GM23338 (cell line): ENCODE measurements at regions not wholly inside any gene's neighbourhood (a gene's known extent, or its start where the extent isn't known, plus 50 kb on each side); places are given as distances from the start of the nearest gene placed in this dataset.

ENCODE experiments used
- ATAC-seq: fragments of 200-7000 bp; cut with Tn5 transposase; 3 replicates; pipeline ENCODE4 v1.9.1; 2020
- DNase-seq: peaks from one replicate; pipeline ENCODE4 v3.0.0-alpha.2; 2015; ENCODE audit warnings: low spot score
- H2AFZ ChIP-seq: fragments of 200-600 bp; sonication (generic); 2 replicates; pipeline ENCODE4 v1.8.0; 2016; ENCODE audit warnings: antibody characterized with exemption, mild to moderate bottlenecking, moderate library complexity
- H3F3A ChIP-seq: fragments of 200-600 bp; sonication (generic); replicated peaks from 2 replicates; pipeline ENCODE4 v1.8.0; 2017; ENCODE audit warnings: antibody characterized with exemption, mixed run types, low read depth
- H3K27ac ChIP-seq: fragments of 200-600 bp; sonication (generic); 2 replicates; pipeline ENCODE4 v1.6.1; 2016; ENCODE audit warnings: low read depth
- H3K27me3 ChIP-seq: fragments of 200-600 bp; sonication (generic); 2 replicates; pipeline ENCODE4 v1.8.0; 2016; ENCODE audit warnings: mild to moderate bottlenecking, mixed run types, moderate library complexity; ENCODE audit not compliant: insufficient read depth
- H3K36me3 ChIP-seq: fragments of 200-600 bp; sonication (generic); 2 replicates; pipeline ENCODE4 v1.8.0; 2016; ENCODE audit warnings: mild to moderate bottlenecking; ENCODE audit not compliant: insufficient read depth
- H3K4me1 ChIP-seq: fragments of 200-600 bp; sonication (generic); 2 replicates; pipeline ENCODE4 v1.8.0; 2016; ENCODE audit warnings: mild to moderate bottlenecking, moderate library complexity; ENCODE audit not compliant: insufficient read depth
- H3K4me2 ChIP-seq: fragments of 200-600 bp; sonication (generic); 2 replicates; pipeline ENCODE4 v1.7.1; 2017; ENCODE audit warnings: mixed run types
- H3K4me3 ChIP-seq: fragments of 200-600 bp; sonication (generic); 2 replicates; pipeline ENCODE4 v1.6.1; 2016; ENCODE audit warnings: mixed run types
- H3K79me2 ChIP-seq: fragments of 200-600 bp; sonication (generic); replicated peaks from 2 replicates; pipeline ENCODE4 v1.8.0; 2017; ENCODE audit warnings: mild to moderate bottlenecking; ENCODE audit not compliant: insufficient read depth
- H3K9me2 ChIP-seq: fragments of 200-600 bp; sonication (generic); 2 replicates; pipeline ENCODE4 v1.8.0; 2017; ENCODE audit not compliant: insufficient read depth
- H4K20me1 ChIP-seq: fragments of 200-600 bp; sonication (generic); replicated peaks from 2 replicates; pipeline ENCODE4 v1.8.0; 2017; ENCODE audit warnings: mild to moderate bottlenecking; ENCODE audit not compliant: insufficient read depth
- H3K27ac Mint-ChIP-seq: 2 replicates; pipeline ENCODE4 v1.8.0; 2020; ENCODE audit warnings: inconsistent platforms, mild to moderate bottlenecking, moderate library complexity, mixed read lengths
- H3K27me3 Mint-ChIP-seq: 3 replicates; pipeline ENCODE4 v1.8.0; 2022; ENCODE audit warnings: low read depth, mild to moderate bottlenecking, moderate library complexity, mixed read lengths, inconsistent platforms; ENCODE audit not compliant: insufficient read depth, poor library complexity
- H3K36me3 Mint-ChIP-seq: 3 replicates; pipeline ENCODE4 v1.8.0; 2021; ENCODE audit warnings: low read depth, mild to moderate bottlenecking, inconsistent platforms, moderate library complexity, mixed read lengths
- H3K4me1 Mint-ChIP-seq: 3 replicates; pipeline ENCODE4 v1.8.0; 2020; ENCODE audit warnings: mild to moderate bottlenecking, inconsistent platforms, mixed read lengths
- H3K4me3 Mint-ChIP-seq: 3 replicates; pipeline ENCODE4 v1.8.0; 2021; ENCODE audit warnings: moderate library complexity, mild to moderate bottlenecking, inconsistent platforms, mixed read lengths
- H3K9me3 Mint-ChIP-seq: 3 replicates; pipeline ENCODE4 v1.8.0; 2020; ENCODE audit warnings: moderate library complexity, mild to moderate bottlenecking, inconsistent platforms, mixed read lengths
- CREB1 ChIP-seq: fragments of 250-450 bp; sonication (Bioruptor Pico); IDR thresholded peaks from 2 replicates; pipeline ENCODE4 v1.5.0; 2020; ENCODE audit warnings: low read depth, mild to moderate bottlenecking, moderate library complexity
- EZH2 ChIP-seq: fragments of 200-600 bp; sonication (generic); IDR thresholded peaks from one replicate; pipeline ENCODE4 v1.8.0; 2017; ENCODE audit warnings: antibody characterized with exemption, mild to moderate bottlenecking, low read depth; ENCODE audit not compliant: unreplicated experiment
- EZH2phosphoT487 ChIP-seq: fragments of 200-600 bp; sonication (generic); IDR thresholded peaks from one replicate; pipeline ENCODE4 v1.8.1; 2018; ENCODE audit warnings: antibody characterized with exemption; ENCODE audit not compliant: unreplicated experiment
- JUNB ChIP-seq: IDR thresholded peaks from one replicate; pipeline ENCODE4 v1.6.1; 2016; ENCODE audit warnings: antibody characterized with exemption; ENCODE audit not compliant: unreplicated experiment
- NANOG ChIP-seq: IDR thresholded peaks from 2 replicates; pipeline ENCODE4 v1.6.1; 2016; ENCODE audit warnings: antibody characterized with exemption, borderline replicate concordance
- POLR2AphosphoS5 ChIP-seq: IDR thresholded peaks from 2 replicates; pipeline ENCODE4 v1.6.1; 2016; ENCODE audit warnings: antibody characterized with exemption, low read depth
- STAT1 ChIP-seq: IDR thresholded peaks from one replicate; pipeline ENCODE4 v1.6.1; 2016; ENCODE audit warnings: antibody characterized with exemption; ENCODE audit not compliant: unreplicated experiment
- ZNF114 ChIP-seq: fragments of 250-450 bp; sonication (Bioruptor Pico); IDR thresholded peaks from 2 replicates; pipeline ENCODE4 v1.5.0; 2020; ENCODE audit warnings: mild to moderate bottlenecking, moderate library complexity
- ZNF331 ChIP-seq: fragments of 250-450 bp; sonication (Bioruptor Pico); IDR thresholded peaks from 2 replicates; pipeline ENCODE4 v1.5.0; 2020; ENCODE audit warnings: low read depth, mild to moderate bottlenecking, moderate library complexity
- TF ChIP-seq, protein P1 (sequence below), 2 experiments: fragments of 200-600 bp in 1 of 2; sonication (generic) in 1 of 2; conservative IDR thresholded peaks; 2 replicates each; pipeline versions ENCODE4 v1.5.1 to v1.6.1; 2016 to 2017; ENCODE audit warnings: antibody characterized with exemption in 2 of 2, low read depth in 2 of 2, mild to moderate bottlenecking in 2 of 2, moderate library complexity in 1 of 2
- TF ChIP-seq, protein P2 (sequence below): IDR thresholded peaks from one replicate; pipeline ENCODE4 v1.6.1; 2018; ENCODE audit warnings: antibody characterized with exemption; ENCODE audit not compliant: unreplicated experiment
- TF ChIP-seq, protein P3 (sequence below): IDR thresholded peaks from 2 replicates; pipeline ENCODE4 v1.6.1; 2016; ENCODE audit warnings: antibody characterized with exemption
- TF ChIP-seq, protein P4 (sequence below): fragments of 250-450 bp; sonication (Bioruptor Pico); IDR thresholded peaks from 2 replicates; pipeline ENCODE4 v1.5.0; 2020; ENCODE audit warnings: mild to moderate bottlenecking, moderate library complexity

DNA sequence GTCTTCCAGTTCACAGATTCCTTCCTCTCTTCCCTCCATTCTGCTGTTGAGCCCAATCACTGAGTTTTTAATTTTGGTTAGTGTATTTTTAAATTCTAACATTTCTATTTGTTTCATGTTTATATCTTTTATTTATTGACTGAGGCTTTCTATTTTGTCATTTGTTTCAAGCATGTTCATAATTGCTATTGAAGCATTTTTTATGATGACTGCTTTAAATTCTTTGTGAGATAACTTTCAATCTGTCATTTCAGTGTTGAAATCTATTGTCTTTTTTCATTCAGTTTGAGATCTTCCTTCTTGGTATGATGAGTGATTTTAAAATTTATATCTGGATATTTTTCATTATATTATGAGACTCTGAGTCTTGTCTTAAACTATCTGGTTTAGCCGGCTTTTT, 192.3 kb downstream of the RPLP1 start:
- peaks cover 9% of the 10 kb centered on the region; the same call in 1 of the 3 replicates for H3K9me3 Mint-ChIP-seq

More for the DNA sequence above, 192.3 kb downstream of the RPLP1 start:
- no peaks in the 10 kb centered on the region for H3K36me3 ChIP-seq
- H3K79me2 ChIP-seq = no peaks in the 10 kb centered on the region
- ATAC-seq (no peak), DNase-seq (no peak)
- H3K27me3 ChIP-seq = no peaks in the 10 kb centered on the region
- no peak overlapping the region for H3K4me2 ChIP-seq
- H3K4me1 Mint-ChIP-seq = peaks cover 31% of the 10 kb centered on the region
- no peaks in the 10 kb centered on the region for H3K9me2 ChIP-seq
- H3K4me3 ChIP-seq = no peak overlapping the region
- H3K27ac ChIP-seq = no peak overlapping the region
- peaks cover 30% of the 10 kb centered on the region for H3K4me1 ChIP-seq
- H3K4me3 Mint-ChIP-seq = no peak overlapping the region
- H3K36me3 Mint-ChIP-seq = no peaks in the 10 kb centered on the region; the same call in 2 of the 3 replicates
- no peak overlapping the region for H3K27ac Mint-ChIP-seq
- no peak overlapping the region for H2AFZ ChIP-seq
- TF ChIP-seq JUNB (no peak), ZNF114 (no peak), ZNF331 (no peak), POLR2AphosphoS5 (no peak), EZH2phosphoT487 (no peak), NANOG (no peak), STAT1 (no peak), EZH2 (no peak), CREB1 (CRISPR knock-in tag) (no peak)
- TF ChIP-seq, protein P1, sequence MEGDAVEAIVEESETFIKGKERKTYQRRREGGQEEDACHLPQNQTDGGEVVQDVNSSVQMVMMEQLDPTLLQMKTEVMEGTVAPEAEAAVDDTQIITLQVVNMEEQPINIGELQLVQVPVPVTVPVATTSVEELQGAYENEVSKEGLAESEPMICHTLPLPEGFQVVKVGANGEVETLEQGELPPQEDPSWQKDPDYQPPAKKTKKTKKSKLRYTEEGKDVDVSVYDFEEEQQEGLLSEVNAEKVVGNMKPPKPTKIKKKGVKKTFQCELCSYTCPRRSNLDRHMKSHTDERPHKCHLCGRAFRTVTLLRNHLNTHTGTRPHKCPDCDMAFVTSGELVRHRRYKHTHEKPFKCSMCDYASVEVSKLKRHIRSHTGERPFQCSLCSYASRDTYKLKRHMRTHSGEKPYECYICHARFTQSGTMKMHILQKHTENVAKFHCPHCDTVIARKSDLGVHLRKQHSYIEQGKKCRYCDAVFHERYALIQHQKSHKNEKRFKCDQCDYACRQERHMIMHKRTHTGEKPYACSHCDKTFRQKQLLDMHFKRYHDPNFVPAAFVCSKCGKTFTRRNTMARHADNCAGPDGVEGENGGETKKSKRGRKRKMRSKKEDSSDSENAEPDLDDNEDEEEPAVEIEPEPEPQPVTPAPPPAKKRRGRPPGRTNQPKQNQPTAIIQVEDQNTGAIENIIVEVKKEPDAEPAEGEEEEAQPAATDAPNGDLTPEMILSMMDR (conservative IDR thresholded peaks at IDR 0.05; ENCODE audit: low read depth in 2 of 2) = no peak
- TF ChIP-seq, protein P2, sequence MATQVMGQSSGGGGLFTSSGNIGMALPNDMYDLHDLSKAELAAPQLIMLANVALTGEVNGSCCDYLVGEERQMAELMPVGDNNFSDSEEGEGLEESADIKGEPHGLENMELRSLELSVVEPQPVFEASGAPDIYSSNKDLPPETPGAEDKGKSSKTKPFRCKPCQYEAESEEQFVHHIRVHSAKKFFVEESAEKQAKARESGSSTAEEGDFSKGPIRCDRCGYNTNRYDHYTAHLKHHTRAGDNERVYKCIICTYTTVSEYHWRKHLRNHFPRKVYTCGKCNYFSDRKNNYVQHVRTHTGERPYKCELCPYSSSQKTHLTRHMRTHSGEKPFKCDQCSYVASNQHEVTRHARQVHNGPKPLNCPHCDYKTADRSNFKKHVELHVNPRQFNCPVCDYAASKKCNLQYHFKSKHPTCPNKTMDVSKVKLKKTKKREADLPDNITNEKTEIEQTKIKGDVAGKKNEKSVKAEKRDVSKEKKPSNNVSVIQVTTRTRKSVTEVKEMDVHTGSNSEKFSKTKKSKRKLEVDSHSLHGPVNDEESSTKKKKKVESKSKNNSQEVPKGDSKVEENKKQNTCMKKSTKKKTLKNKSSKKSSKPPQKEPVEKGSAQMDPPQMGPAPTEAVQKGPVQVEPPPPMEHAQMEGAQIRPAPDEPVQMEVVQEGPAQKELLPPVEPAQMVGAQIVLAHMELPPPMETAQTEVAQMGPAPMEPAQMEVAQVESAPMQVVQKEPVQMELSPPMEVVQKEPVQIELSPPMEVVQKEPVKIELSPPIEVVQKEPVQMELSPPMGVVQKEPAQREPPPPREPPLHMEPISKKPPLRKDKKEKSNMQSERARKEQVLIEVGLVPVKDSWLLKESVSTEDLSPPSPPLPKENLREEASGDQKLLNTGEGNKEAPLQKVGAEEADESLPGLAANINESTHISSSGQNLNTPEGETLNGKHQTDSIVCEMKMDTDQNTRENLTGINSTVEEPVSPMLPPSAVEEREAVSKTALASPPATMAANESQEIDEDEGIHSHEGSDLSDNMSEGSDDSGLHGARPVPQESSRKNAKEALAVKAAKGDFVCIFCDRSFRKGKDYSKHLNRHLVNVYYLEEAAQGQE = no peak
- TF ChIP-seq, protein P3, sequence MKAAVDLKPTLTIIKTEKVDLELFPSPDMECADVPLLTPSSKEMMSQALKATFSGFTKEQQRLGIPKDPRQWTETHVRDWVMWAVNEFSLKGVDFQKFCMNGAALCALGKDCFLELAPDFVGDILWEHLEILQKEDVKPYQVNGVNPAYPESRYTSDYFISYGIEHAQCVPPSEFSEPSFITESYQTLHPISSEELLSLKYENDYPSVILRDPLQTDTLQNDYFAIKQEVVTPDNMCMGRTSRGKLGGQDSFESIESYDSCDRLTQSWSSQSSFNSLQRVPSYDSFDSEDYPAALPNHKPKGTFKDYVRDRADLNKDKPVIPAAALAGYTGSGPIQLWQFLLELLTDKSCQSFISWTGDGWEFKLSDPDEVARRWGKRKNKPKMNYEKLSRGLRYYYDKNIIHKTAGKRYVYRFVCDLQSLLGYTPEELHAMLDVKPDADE = no peak
- TF ChIP-seq, protein P4, sequence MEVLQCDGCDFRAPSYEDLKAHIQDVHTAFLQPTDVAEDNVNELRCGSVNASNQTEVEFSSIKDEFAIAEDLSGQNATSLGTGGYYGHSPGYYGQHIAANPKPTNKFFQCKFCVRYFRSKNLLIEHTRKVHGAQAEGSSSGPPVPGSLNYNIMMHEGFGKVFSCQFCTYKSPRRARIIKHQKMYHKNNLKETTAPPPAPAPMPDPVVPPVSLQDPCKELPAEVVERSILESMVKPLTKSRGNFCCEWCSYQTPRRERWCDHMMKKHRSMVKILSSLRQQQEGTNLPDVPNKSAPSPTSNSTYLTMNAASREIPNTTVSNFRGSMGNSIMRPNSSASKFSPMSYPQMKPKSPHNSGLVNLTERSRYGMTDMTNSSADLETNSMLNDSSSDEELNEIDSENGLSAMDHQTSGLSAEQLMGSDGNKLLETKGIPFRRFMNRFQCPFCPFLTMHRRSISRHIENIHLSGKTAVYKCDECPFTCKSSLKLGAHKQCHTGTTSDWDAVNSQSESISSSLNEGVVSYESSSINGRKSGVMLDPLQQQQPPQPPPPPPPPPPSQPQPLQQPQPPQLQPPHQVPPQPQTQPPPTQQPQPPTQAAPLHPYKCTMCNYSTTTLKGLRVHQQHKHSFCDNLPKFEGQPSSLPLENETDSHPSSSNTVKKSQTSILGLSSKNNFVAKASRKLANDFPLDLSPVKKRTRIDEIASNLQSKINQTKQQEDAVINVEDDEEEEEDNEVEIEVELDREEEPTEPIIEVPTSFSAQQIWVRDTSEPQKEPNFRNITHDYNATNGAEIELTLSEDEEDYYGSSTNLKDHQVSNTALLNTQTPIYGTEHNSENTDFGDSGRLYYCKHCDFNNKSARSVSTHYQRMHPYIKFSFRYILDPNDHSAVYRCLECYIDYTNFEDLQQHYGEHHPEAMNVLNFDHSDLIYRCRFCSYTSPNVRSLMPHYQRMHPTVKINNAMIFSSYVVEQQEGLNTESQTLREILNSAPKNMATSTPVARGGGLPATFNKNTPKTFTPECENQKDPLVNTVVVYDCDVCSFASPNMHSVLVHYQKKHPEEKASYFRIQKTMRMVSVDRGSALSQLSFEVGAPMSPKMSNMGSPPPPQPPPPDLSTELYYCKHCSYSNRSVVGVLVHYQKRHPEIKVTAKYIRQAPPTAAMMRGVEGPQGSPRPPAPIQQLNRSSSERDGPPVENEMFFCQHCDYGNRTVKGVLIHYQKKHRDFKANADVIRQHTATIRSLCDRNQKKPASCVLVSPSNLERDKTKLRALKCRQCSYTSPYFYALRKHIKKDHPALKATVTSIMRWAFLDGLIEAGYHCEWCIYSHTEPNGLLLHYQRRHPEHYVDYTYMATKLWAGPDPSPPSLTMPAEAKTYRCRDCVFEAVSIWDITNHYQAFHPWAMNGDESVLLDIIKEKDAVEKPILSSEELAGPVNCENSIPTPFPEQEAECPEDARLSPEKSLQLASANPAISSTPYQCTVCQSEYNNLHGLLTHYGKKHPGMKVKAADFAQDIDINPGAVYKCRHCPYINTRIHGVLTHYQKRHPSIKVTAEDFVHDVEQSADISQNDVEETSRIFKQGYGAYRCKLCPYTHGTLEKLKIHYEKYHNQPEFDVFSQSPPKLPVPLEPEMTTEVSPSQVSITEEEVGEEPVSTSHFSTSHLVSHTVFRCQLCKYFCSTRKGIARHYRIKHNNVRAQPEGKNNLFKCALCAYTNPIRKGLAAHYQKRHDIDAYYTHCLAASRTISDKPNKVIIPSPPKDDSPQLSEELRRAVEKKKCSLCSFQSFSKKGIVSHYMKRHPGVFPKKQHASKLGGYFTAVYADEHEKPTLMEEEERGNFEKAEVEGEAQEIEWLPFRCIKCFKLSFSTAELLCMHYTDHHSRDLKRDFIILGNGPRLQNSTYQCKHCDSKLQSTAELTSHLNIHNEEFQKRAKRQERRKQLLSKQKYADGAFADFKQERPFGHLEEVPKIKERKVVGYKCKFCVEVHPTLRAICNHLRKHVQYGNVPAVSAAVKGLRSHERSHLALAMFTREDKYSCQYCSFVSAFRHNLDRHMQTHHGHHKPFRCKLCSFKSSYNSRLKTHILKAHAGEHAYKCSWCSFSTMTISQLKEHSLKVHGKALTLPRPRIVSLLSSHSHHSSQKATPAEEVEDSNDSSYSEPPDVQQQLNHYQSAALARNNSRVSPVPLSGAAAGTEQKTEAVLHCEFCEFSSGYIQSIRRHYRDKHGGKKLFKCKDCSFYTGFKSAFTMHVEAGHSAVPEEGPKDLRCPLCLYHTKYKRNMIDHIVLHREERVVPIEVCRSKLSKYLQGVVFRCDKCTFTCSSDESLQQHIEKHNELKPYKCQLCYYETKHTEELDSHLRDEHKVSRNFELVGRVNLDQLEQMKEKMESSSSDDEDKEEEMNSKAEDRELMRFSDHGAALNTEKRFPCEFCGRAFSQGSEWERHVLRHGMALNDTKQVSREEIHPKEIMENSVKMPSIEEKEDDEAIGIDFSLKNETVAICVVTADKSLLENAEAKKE (CRISPR knock-in tag) = no peak
- no peaks in the 10 kb centered on the region for H4K20me1 ChIP-seq
- H3F3A ChIP-seq = no peaks in the 10 kb centered on the region
- H3K27me3 Mint-ChIP-seq = peaks cover 4% of the 10 kb centered on the region
